Esophagus (tissue), 2 donors: ENCODE measurements at regions not wholly inside any gene's neighbourhood (a gene's known extent, or its start where the extent isn't known, plus 50 kb on each side); places are given as distances from the start of the nearest gene placed in this dataset.

Source experiments
- H3K27ac ChIP-seq, 2 donors: one replicate each; pipeline ENCODE4 v1.5.1; 2013; ENCODE audit warnings: low read depth in 2 of 2, mild to moderate bottlenecking in 2 of 2, inconsistent platforms in 1 of 2, low read length in 1 of 2, moderate library complexity in 1 of 2
- H3K27me3 ChIP-seq, 2 donors: one replicate each; pipeline ENCODE4 v1.6.1; 2013; ENCODE audit warnings: low read length in 2 of 2, control low read depth in 1 of 2, mild to moderate bottlenecking in 1 of 2; ENCODE audit not compliant: insufficient read depth in 2 of 2, control insufficient read depth in 1 of 2
- H3K36me3 ChIP-seq, 2 donors: one replicate each; pipeline ENCODE4 v1.6.1; 2013; ENCODE audit warnings: low read length in 1 of 2; ENCODE audit not compliant: control insufficient read depth in 2 of 2, insufficient read depth in 2 of 2
- H3K4me1 ChIP-seq, 2 donors: one replicate each; pipeline ENCODE4 v1.6.1; 2013; ENCODE audit warnings: low read length in 1 of 2; ENCODE audit not compliant: control insufficient read depth in 2 of 2, insufficient read depth in 2 of 2
- H3K4me3 ChIP-seq, 2 donors: one replicate each; pipeline ENCODE4 v1.5.1; 2013; ENCODE audit warnings: low read length in 2 of 2, mild to moderate bottlenecking in 2 of 2, low read depth in 1 of 2, moderate library complexity in 1 of 2
- H3K9me3 ChIP-seq, 2 donors: one replicate each; pipeline ENCODE4 v1.6.1; 2013; ENCODE audit warnings: mild to moderate bottlenecking in 2 of 2, low read depth in 1 of 2, low read length in 1 of 2, moderate library complexity in 1 of 2; ENCODE audit not compliant: control insufficient read depth in 2 of 2, insufficient read depth in 1 of 2
- WGBS, 2 donors: extraction: QIAGEN DNeasy Blood & Tissue Kit; methylation state at CpG; one replicate each; pipeline ENCODE4 v1.1.7; 2013; 5-methylcytosine and 5-hydroxymethylcytosine counted together
- donor health status: healthy with polysubstance abuse.
- donor health status: Bipolar disorder and iron deficiency.

DNA sequence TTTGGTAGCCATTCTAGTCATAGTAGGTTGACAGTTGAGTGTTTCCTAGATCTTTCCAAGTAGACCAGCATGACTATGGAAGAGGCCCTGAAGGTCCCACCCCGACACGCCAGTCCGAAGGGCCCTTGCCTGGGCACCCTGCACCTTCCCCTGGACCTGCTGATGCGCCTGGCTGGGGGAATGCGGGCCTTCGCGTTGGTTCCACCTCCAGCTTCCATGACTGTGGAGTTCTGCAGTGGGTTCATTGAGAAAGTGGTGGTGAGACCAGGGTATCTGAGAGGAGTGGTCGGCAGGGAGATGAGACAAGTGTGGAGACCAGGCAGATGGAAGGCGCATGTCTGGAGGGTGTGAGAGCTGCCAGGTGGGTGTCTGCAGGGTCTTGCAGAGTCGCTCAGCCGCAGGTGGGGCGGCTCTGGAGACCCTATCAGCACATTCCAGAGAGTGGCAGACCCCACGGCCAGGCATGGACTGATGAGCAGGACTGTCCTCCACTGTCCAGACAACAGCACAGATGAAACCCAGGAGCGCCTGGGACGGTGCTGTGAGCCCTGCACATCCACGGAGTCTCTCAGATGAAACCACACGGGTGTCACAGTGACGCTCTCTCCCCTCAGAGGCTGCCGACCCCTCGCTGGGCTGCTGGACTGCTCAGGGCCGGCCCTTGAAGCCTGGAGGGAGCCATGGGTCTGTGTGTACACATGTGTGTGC, 182.5 kb upstream of the HDAC4 start:
- H3K27me3 ChIP-seq: no peaks in the 10 kb centered on the region
- H3K4me1 ChIP-seq: no peaks in the 10 kb centered on the region
- H3K36me3 ChIP-seq: no peaks in the 10 kb centered on the region
- WGBS, 2 donors: 89 to 94% methylated on average over 21 of the region's 21 CpGs
- H3K9me3 ChIP-seq: no peaks in the 10 kb centered on the region
- no peak overlapping the region for H3K27ac ChIP-seq
- H3K4me3 ChIP-seq: no peak overlapping the region

DNA sequence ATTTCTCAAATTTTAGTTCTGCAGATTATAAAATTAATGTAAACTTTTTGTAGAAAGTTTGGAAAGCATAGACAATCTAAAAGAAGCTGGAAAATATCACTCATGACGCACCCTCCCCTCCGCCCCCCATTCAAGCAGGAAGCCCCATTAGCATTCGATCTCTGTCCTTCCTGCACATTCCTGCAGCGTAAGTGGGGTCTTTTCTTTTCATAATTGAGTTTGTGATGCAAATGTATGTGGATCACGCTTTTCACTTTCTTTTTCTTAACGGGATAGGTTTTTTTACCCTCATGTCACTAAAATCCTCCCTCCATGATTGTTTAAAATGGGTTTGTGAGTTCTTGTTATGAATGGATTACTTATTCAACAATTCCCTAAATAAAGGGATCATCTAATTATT, 181.7 kb upstream of the HDAC4 start:
- Histone ChIP-seq H3K4me1 (no peaks in the 10 kb centered on the region), H3K9me3 (no peaks in the 10 kb centered on the region), H3K27ac (no peak overlapping the region), H3K4me3 (no peak overlapping the region), H3K27me3 (no peaks in the 10 kb centered on the region), H3K36me3 (no peaks in the 10 kb centered on the region)
- 80 to 82% methylated on average over 6 of the region's 6 CpGs for WGBS, 2 donors

DNA sequence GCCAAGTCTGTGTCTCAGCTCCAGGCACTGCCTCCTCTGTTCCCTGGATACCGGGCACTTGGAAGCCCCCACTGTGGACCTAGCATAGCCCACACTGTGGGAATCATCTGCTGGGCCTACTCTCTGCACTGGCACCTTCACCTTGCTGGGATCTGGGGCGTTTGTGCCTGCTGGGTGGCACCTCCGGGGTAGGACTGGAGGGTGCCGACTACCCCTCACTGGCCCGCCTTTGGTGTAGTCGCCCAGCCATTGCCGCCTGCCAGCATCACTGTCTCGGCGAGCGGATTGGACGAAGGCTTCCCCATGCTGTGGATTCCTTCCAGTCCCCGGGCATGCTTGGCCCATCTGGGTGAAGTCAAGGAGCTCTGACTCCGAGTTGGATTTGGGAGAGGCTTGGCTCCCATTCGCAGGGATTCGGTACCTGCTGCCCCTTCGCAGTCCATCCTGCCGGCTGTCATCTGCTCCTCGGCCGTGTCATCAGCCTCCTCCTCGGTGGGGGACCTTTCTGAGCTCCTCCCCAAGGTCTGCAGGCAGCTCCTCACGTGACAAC, 180.6 kb upstream of the HDAC4 start:
- WGBS, 2 donors: 85 to 90% methylated on average over 21 of the region's 21 CpGs
- Histone ChIP-seq H3K27me3 (no peaks in the 10 kb centered on the region), H3K27ac (no peak overlapping the region), H3K4me3 (no peak overlapping the region), H3K36me3 (no peaks in the 10 kb centered on the region), H3K9me3 (no peaks in the 10 kb centered on the region), H3K4me1 (no peaks in the 10 kb centered on the region)

DNA sequence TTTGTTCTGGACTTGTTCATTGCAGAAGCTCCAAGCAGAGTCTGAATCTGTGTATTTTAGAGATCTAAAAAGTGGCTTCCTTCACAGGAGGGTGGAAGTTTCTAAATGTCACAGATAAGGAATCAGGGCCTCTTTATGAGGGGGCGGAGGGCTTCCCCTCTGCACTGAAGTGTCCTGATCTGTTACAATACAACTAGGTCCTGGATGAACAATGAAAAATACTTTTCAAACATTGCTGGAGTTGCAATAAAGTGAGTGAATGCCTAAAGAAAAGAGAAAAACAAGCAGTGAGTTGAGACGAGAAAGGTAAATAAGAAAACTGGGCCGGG, 179.3 kb upstream of the HDAC4 start:
- peaks cover 0 to 6% of the 10 kb centered on the region in 2 donors for H3K9me3 ChIP-seq
- H3K4me1 ChIP-seq: no peaks in the 10 kb centered on the region
- no peak overlapping the region for H3K27ac ChIP-seq
- H3K27me3 ChIP-seq: no peaks in the 10 kb centered on the region
- WGBS, 2 donors: 81 to 93% methylated on average over 3 of the region's 3 CpGs
- H3K36me3 ChIP-seq: no peaks in the 10 kb centered on the region
- H3K4me3 ChIP-seq: no peak overlapping the region

DNA sequence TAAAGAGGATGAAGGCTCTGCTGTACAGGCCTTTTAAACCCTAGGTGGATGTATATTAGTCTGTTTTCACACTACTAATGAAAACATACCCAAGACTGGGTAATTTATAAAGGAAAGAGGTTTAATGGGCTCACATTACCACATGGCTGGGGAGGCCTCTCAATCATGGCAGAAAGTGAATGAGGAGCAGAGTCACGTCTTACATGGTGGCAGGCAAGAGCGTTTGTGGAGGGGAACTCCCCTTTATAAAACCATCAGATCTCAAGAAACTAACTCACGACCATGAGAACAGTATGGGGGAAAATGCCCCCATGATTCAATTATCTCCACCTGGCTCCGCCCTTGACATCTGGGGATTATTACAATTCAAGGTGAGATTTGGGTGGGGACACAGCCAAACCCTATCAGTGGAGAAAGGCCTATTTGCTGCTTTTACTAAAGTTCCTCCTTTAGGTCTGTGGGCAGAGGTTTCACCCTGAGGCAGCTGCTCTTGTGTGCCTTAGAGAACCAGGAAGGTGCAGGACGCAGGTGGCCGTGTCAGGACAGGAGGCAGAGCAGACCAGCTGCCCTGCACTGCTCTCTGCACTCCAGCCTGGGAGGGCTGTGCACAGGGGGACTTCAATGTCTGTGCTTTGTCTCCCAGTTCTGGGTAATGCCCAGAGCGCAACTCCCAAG, 178.8 kb upstream of the HDAC4 start:
- Histone ChIP-seq H3K9me3 (peaks cover 0 to 6% of the 10 kb centered on the region in 2 donors), H3K36me3 (no peaks in the 10 kb centered on the region), H3K4me3 (no peak overlapping the region), H3K27me3 (no peaks in the 10 kb centered on the region), H3K4me1 (no peaks in the 10 kb centered on the region), H3K27ac (no peak overlapping the region)
- 90% methylated on average over 7 of the region's 7 CpGs for WGBS, 2 donors

DNA sequence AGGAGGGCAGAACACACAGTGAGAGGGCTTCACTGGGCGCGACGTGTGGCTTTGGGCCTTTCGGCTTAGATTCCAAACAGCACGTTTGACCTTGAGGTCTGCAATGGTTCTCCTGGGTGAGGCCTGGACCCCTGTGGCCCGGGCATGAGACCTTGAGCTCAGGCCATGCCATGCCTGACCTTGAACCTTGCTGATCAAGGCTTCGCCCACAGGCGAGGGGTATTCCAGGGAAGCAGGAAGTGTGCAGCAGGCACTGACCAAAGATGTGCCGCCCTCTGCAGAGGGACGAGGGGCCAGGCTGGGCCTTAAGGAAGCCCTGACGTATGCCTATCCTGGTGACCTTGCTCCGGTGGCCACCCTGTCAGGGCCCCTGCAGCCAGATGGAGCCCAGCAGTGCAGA, 178.3 kb upstream of the HDAC4 start:
- WGBS, 2 donors: 95% methylated on average over 12 of the region's 12 CpGs
- Histone ChIP-seq H3K27me3 (no peaks in the 10 kb centered on the region), H3K9me3 (peaks cover 0 to 6% of the 10 kb centered on the region in 2 donors), H3K4me1 (peaks cover 0 to 4% of the 10 kb centered on the region in 2 donors), H3K36me3 (no peaks in the 10 kb centered on the region), H3K4me3 (no peak overlapping the region), H3K27ac (no peak overlapping the region)

DNA sequence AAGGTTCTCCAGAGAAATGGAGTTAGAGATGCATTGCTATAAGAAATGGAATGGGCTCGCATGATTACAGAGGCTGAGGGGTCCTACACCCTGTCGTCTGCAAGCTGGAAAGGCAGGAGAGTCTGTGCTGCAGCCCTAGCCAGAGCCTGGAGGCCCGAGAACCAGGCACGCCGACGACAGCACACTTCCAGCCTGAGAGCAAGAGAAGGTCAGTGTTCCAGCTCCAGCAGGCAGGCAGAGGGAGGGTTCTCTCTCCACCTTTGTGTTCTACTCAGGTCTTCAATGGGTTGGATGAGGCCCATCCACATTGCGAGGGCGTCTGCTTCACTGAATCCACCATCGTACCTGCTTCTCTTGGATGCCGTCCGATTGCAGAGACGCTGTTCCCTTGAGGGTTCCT, 177.6 kb upstream of the HDAC4 start:
- Histone ChIP-seq H3K4me3 (no peak overlapping the region), H3K9me3 (peaks cover 0 to 6% of the 10 kb centered on the region in 2 donors), H3K4me1 (peaks cover 0 to 4% of the 10 kb centered on the region in 2 donors), H3K36me3 (no peaks in the 10 kb centered on the region), H3K27me3 (no peaks in the 10 kb centered on the region), H3K27ac (no peak overlapping the region)
- 84 to 89% methylated on average over 12 of the region's 12 CpGs for WGBS, 2 donors

DNA sequence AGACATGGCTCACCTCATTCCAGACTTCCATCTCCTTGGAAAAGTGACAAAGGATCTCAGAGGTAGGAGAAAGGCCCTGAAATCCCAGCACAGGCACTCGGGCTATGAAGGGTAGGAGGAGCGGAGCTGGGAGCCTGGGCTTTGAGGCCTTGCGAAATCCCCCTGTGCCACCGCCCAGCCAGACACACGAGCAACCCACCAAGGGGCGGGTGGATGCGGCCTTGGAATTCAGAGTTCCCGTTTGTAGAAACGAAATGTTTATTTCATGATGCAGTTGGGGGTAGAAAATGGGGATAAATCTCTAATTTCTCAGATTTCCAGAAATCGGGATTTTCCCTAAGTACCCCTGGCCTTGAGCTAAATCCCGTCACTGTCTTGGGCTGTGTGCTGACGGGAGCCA, 177.1 kb upstream of the HDAC4 start:
- Histone ChIP-seq H3K4me3 (no peak overlapping the region), H3K27me3 (no peaks in the 10 kb centered on the region), H3K36me3 (no peaks in the 10 kb centered on the region), H3K27ac (no peak overlapping the region), H3K9me3 (peaks cover 0 to 6% of the 10 kb centered on the region in 2 donors), H3K4me1 (peaks cover 0 to 4% of the 10 kb centered on the region in 2 donors)
- 92 to 93% methylated on average over 12 of the region's 12 CpGs for WGBS, 2 donors

DNA sequence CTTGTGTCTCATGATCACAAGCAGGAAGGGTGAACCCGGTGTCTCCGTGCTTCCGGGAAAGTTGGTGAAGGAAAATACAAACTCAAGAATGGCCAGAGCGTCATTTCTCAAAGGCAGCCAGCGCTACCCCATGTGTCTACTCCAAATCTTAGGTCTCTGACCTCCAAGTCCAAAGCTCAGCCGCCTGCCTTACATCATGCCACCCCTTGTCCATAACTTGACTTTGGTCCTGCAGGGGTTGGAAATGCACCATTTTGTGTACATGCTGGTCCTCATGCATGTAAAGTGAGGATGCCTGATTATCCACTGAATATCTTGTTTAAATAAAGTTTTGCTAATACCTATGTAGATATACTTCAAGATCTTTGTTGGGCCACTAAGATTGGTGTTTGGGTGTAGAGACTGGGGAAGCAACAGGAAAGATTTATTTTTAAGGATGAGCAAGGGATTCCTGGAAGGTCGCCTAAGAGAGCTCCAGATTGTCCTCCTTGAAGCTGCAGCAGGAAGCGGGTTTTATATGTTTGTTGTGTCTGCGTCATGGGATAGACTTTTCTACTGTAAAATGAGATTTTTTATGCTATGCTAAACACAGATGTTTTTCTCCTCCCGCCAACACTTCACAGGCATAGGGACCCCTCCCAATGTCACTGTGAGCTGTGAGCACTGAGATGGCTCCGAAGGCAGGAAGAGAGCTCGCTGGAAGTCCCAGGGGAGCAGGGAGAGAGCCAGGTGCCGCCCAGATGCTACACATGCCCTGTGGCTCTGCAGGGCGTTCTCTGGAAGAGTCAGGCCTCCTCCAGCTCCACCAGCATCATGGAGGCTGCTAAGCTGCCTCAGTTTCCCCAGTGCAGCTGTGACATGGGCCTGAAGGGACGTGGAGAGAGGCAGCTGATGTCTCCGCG, 176.2 kb upstream of the HDAC4 start:
- Histone ChIP-seq H3K27me3 (no peaks in the 10 kb centered on the region), H3K36me3 (no peaks in the 10 kb centered on the region), H3K4me3 (no peak overlapping the region), H3K4me1 (peaks cover 0 to 4% of the 10 kb centered on the region in 2 donors), H3K9me3 (peaks cover 0 to 6% of the 10 kb centered on the region in 2 donors), H3K27ac (no peak overlapping the region)
- WGBS, 2 donors: 87 to 89% methylated on average over 17 of the region's 17 CpGs
